ENCODE measurements at regions not wholly inside any gene's neighbourhood (a gene's known extent, or its start where the extent isn't known, plus 50 kb on each side); places are given as distances from the start of the nearest gene placed in this dataset.
"Not testable (repeated sequence)": the region's sequence is repeated elsewhere in the genome, so short reads cannot be mapped to it uniquely, and the experiment has no call there.

GRCh38 chr6:58090067-58090466 is 772.6 kb downstream of the PRIM2 start:
- not testable (repeated sequence) for DNase-seq (ENCODE audit: low spot score)

GRCh38 chr6:58097251-58097650 is 779.8 kb downstream of the PRIM2 start:
- DNase-seq (ENCODE audit: low spot score) = not testable (repeated sequence)

GRCh38 chr6:58113960-58114359 is 796.5 kb downstream of the PRIM2 start:
- no peak for DNase-seq (ENCODE audit: low spot score)

- not testable (repeated sequence) for DNase-seq (ENCODE audit: low spot score)
These were observed 799.7 kb downstream of the PRIM2 start for GRCh38 chr6:58117162-58117561.

GRCh38 chr6:58121616-58122015 is 804.2 kb downstream of the PRIM2 start:
- DNase-seq (ENCODE audit: low spot score) = not testable (repeated sequence)

GRCh38 chr6:58123770-58124169 is 806.3 kb downstream of the PRIM2 start:
- not testable (repeated sequence) for DNase-seq (ENCODE audit: low spot score)

- DNase-seq (ENCODE audit: low spot score) = not testable (repeated sequence)
These were observed 811.1 kb downstream of the PRIM2 start for GRCh38 chr6:58128549-58128948.

- DNase-seq (ENCODE audit: low spot score) = not testable (repeated sequence)
These were observed 811.7 kb downstream of the PRIM2 start for GRCh38 chr6:58129098-58129497.

GRCh38 chr6:58139746-58140145 is 822.3 kb downstream of the PRIM2 start:
- DNase-seq (ENCODE audit: low spot score) = not testable (repeated sequence)

- not testable (repeated sequence) for DNase-seq (ENCODE audit: low spot score)
These were observed 853.6 kb downstream of the PRIM2 start for GRCh38 chr6:58171025-58171424.

GRCh38 chr6:58181557-58182065 is 864.2 kb downstream of the PRIM2 start:
- DNase-seq (ENCODE audit: low spot score) = not testable (repeated sequence)

GRCh38 chr6:58185300-58185699 is 867.9 kb downstream of the PRIM2 start:
- not testable (repeated sequence) for DNase-seq (ENCODE audit: low spot score)

- not testable (repeated sequence) for DNase-seq (ENCODE audit: low spot score)
These were observed 875.8 kb downstream of the PRIM2 start for GRCh38 chr6:58193209-58193608.

- DNase-seq (ENCODE audit: low spot score) = no peak
These were observed 880.9 kb downstream of the PRIM2 start for GRCh38 chr6:58198301-58198700.

GRCh38 chr6:58237124-58237523 is 919.7 kb downstream of the PRIM2 start:
- not testable (repeated sequence) for DNase-seq (ENCODE audit: low spot score)

- not testable (repeated sequence) for DNase-seq (ENCODE audit: low spot score)
These were observed 921.0 kb downstream of the PRIM2 start for GRCh38 chr6:58238421-58238820.

GRCh38 chr6:58257625-58258024 is 940.2 kb downstream of the PRIM2 start:
- not testable (repeated sequence) for DNase-seq (ENCODE audit: low spot score)

- no peak for DNase-seq (ENCODE audit: low spot score)
These were observed 972.7 kb downstream of the PRIM2 start for GRCh38 chr6:58290177-58290576.

- not testable (repeated sequence) for DNase-seq (ENCODE audit: low spot score)
These were observed 973.9 kb downstream of the PRIM2 start for GRCh38 chr6:58291319-58291718.

GRCh38 chr6:58307901-58308300 is 990.5 kb downstream of the PRIM2 start:
- not testable (repeated sequence) for DNase-seq (ENCODE audit: low spot score)

- not testable (repeated sequence) for DNase-seq (ENCODE audit: low spot score)
These were observed 1014.7 kb downstream of the PRIM2 start for GRCh38 chr6:58332108-58332507.

- not testable (repeated sequence) for DNase-seq (ENCODE audit: low spot score)
These were observed 1024.9 kb downstream of the PRIM2 start for GRCh38 chr6:58342287-58342686.

- DNase-seq (ENCODE audit: low spot score) = not testable (repeated sequence)
These were observed 1030.1 kb downstream of the PRIM2 start for GRCh38 chr6:58347534-58347933.

GRCh38 chr6:58351619-58352018 is 1034.2 kb downstream of the PRIM2 start:
- not testable (repeated sequence) for DNase-seq (ENCODE audit: low spot score)

All from NAMALWA (cell line).